Progenitor cell of endocrine pancreas (in vitro differentiated cells): ENCODE measurements at regions not wholly inside any gene's neighbourhood (a gene's known extent, or its start where the extent isn't known, plus 50 kb on each side); places are given as distances from the start of the nearest gene placed in this dataset.
"Not testable (repeated sequence)": the region's sequence is repeated elsewhere in the genome, so short reads cannot be mapped to it uniquely, and the experiment has no call there.

ENCODE experiments used
- DNase-seq: peaks from one replicate; pipeline ENCODE4 v3.0.0; 2021; ENCODE audit warnings: low spot score; ENCODE audit not compliant: unreplicated experiment
- H3K27ac Mint-ChIP-seq: 2 replicates; pipeline ENCODE4 v1.8.0; 2021; ENCODE audit warnings: mild to moderate bottlenecking, moderate library complexity, mixed read lengths
- H3K27me3 Mint-ChIP-seq: 2 replicates; pipeline ENCODE4 v1.8.0; 2021; ENCODE audit warnings: mixed read lengths
- H3K36me3 Mint-ChIP-seq: 2 replicates; pipeline ENCODE4 v1.8.0; 2022; ENCODE audit warnings: mixed read lengths; ENCODE audit not compliant: insufficient read depth
- H3K4me1 Mint-ChIP-seq: 2 replicates; pipeline ENCODE4 v1.8.0; 2021; ENCODE audit warnings: low read depth, mixed read lengths
- H3K4me3 Mint-ChIP-seq: 2 replicates; pipeline ENCODE4 v1.8.0; 2021; ENCODE audit warnings: low read depth, mild to moderate bottlenecking, moderate library complexity, mixed read lengths
- H3K9me3 Mint-ChIP-seq: 2 replicates; pipeline ENCODE4 v1.8.0; 2021; ENCODE audit warnings: low read depth, mixed read lengths
- TF ChIP-seq, protein P1 (sequence below): fragments of 200-600 bp; sonication (generic); IDR thresholded peaks from one replicate; pipeline ENCODE4 v1.5.0; 2021; ENCODE audit warnings: antibody characterized with exemption, mild to moderate bottlenecking; ENCODE audit not compliant: unreplicated experiment

GRCh38 chr5:112594095-112594850, 143.4 kb upstream of the APC start:
- TF ChIP-seq, protein P1, sequence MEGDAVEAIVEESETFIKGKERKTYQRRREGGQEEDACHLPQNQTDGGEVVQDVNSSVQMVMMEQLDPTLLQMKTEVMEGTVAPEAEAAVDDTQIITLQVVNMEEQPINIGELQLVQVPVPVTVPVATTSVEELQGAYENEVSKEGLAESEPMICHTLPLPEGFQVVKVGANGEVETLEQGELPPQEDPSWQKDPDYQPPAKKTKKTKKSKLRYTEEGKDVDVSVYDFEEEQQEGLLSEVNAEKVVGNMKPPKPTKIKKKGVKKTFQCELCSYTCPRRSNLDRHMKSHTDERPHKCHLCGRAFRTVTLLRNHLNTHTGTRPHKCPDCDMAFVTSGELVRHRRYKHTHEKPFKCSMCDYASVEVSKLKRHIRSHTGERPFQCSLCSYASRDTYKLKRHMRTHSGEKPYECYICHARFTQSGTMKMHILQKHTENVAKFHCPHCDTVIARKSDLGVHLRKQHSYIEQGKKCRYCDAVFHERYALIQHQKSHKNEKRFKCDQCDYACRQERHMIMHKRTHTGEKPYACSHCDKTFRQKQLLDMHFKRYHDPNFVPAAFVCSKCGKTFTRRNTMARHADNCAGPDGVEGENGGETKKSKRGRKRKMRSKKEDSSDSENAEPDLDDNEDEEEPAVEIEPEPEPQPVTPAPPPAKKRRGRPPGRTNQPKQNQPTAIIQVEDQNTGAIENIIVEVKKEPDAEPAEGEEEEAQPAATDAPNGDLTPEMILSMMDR: no peak
- H3K36me3 Mint-ChIP-seq: no peaks in the 10 kb centered on the region
- no peaks in the 10 kb centered on the region for H3K4me1 Mint-ChIP-seq
- H3K4me3 Mint-ChIP-seq: no peak overlapping the region
- peaks cover 7% of the 10 kb centered on the region for H3K9me3 Mint-ChIP-seq
- DNase-seq: no peak
- H3K27ac Mint-ChIP-seq: no peak overlapping the region
- H3K27me3 Mint-ChIP-seq: peaks cover 19% of the 10 kb centered on the region

- no peak for DNase-seq
- H3K27ac Mint-ChIP-seq: no peak overlapping the region
- H3K36me3 Mint-ChIP-seq: no peaks in the 10 kb centered on the region
- no peaks in the 10 kb centered on the region for H3K4me1 Mint-ChIP-seq
- no peak overlapping the region for H3K4me3 Mint-ChIP-seq
- H3K27me3 Mint-ChIP-seq: peaks cover 19% of the 10 kb centered on the region
- TF ChIP-seq, protein P1: no peak
- peaks cover under 1% of the 10 kb centered on the region for H3K9me3 Mint-ChIP-seq
Observed at GRCh38 chr5:112594941-112595340, 142.7 kb upstream of the APC start.

DNA sequence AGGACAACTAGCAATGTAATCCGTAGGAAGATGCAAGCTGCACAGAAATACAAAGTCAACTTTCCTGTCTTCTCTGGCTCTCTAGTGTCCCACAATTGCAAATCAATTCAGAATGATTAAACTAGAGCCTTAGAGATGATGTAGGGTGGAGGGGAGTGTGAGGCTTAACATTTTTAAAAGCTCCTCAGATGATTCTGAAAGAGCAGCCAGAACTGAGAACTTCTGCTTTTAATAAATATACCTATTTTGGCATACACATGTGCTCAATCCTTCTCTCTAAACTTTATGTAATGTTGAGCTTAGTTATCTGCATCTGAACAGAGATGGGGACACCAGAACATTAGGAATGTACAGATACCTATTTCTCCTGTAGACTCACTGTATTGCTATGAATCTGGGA, 139.9 kb upstream of the APC start:
- Mint-ChIP-seq H3K27me3 (peaks cover 19% of the 10 kb centered on the region), H3K9me3 (no peaks in the 10 kb centered on the region), H3K4me3 (no peak overlapping the region), H3K36me3 (no peaks in the 10 kb centered on the region), H3K4me1 (no peaks in the 10 kb centered on the region), H3K27ac (no peak overlapping the region)
- TF ChIP-seq, protein P1: no peak
- no peak for DNase-seq

- DNase-seq, H3K27ac Mint-ChIP-seq, H3K9me3 Mint-ChIP-seq, H3K36me3 Mint-ChIP-seq, H3K4me1 Mint-ChIP-seq, H3K4me3 Mint-ChIP-seq: not testable (repeated sequence)
- peaks cover 13% of the 10 kb centered on the region for H3K27me3 Mint-ChIP-seq
Observed at GRCh38 chr5:112600510-112600909, 137.2 kb upstream of the APC start.

GRCh38 chr5:112604732-112605630, 132.7 kb upstream of the APC start:
- Mint-ChIP-seq H3K9me3 (no peaks in the 10 kb centered on the region), H3K27ac (no peak overlapping the region), H3K4me3 (no peak overlapping the region), H3K27me3 (no peaks in the 10 kb centered on the region), H3K36me3 (no peaks in the 10 kb centered on the region), H3K4me1 (peaks cover 3% of the 10 kb centered on the region)
- TF ChIP-seq, protein P1: peak; percentile 21
- no peak for DNase-seq
